ENCODE measurements at regions not wholly inside any gene's neighbourhood (a gene's known extent, or its start where the extent isn't known, plus 50 kb on each side); places are given as distances from the start of the nearest gene placed in this dataset.

DNA sequence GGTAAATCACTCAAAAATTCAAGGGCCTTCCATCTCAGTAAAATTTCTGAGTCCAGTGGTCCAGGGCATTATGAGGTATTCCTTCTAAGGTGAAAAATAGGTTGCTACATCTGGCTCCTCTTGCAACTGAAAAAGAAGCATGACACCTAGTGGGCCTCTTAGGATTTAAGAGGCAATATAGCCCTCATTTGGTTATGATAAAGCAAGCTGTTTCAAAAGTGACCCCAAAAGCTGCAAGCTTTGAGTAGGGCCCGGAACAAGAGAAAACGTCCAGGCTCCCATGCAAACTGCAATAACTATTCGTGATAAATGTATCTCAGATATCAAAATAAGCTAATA, 1910.2 kb upstream of the PRR20A start:
- peak; percentile 64 to 75 for TF ChIP-seq RAD21 (IDR thresholded peaks at IDR 0.05 in 1 of 2, conservative IDR thresholded peaks at IDR 0.05 in 1 of 2; ENCODE audit: low read depth in 2 of 2, low read length in 2 of 2)
- no peak for TF ChIP-seq SP1 (IDR thresholded peaks at IDR 0.05; ENCODE audit: low read depth, low read length)
- no peak for TF ChIP-seq POLR2A (IDR thresholded peaks at IDR 0.05; ENCODE audit: control extremely low read depth in 1 of 2, low read depth in 2 of 2, low read length in 2 of 2)
- TF ChIP-seq EZH2 (IDR thresholded peaks at IDR 0.05; ENCODE audit: low read depth, low read length, severe bottlenecking), result no peak

All from H1 (cell line).